PC-3 (cell line): ENCODE measurements at regions not wholly inside any gene's neighbourhood (a gene's known extent, or its start where the extent isn't known, plus 50 kb on each side); places are given as distances from the start of the nearest gene placed in this dataset.

ENCODE experiments used
- ATAC-seq: fragments of 200-7000 bp; cut with Tn5 transposase; 2 replicates; pipeline ENCODE4 v1.9.1; 2020; ENCODE audit warnings: mild to moderate bottlenecking, moderate library complexity
- BruUV-seq: library from RNA; stranded (reverse); fragments of 400-500 nt; replicated peaks from 2 replicates; lab custom pipeline; 2021; lab: Mats Ljungman, UMichigan
- CTCF ChIA-PET: fragments of 300-600 bp; sonication (Branson Sonifier 250); formaldehyde crosslinking; loops from one replicate; lab custom pipeline; 2022; ENCODE audit warnings: antibody characterized with exemption; lab: Charles Lee
- POLR2A ChIA-PET: fragments of 300-600 bp; sonication (Branson Sonifier 250); formaldehyde crosslinking; loops from one replicate; lab custom pipeline; 2022; ENCODE audit warnings: antibody characterized with exemption; ENCODE audit not compliant: unreplicated experiment; lab: Charles Lee
- DNase-seq: peaks from one replicate; pipeline ENCODE4 v3.0.0-alpha.2; 2015
- H2AFZ ChIP-seq: fragments of 300-600 bp; sonication (generic); 2 replicates; pipeline ENCODE4 v1.6.0; 2016; ENCODE audit warnings: antibody characterized with exemption, low read length
- H3F3A ChIP-seq: fragments of 300-600 bp; sonication (generic); one replicate; pipeline ENCODE4 v1.6.0; 2017; ENCODE audit warnings: antibody characterized with exemption, low read length, control low read depth, mild to moderate bottlenecking; ENCODE audit not compliant: unreplicated experiment
- H3K27ac ChIP-seq: fragments of 300-600 bp; sonication (generic); 2 replicates; pipeline ENCODE4 v1.5.1; 2016; ENCODE audit warnings: mild to moderate bottlenecking, low read length
- H3K27me3 ChIP-seq: fragments of 300-600 bp; sonication (generic); 2 replicates; pipeline ENCODE4 v1.6.1; 2016; ENCODE audit warnings: low read length, mixed read lengths
- H3K36me3 ChIP-seq: fragments of 300-600 bp; sonication (generic); 2 replicates; pipeline ENCODE4 v1.6.1; 2016; ENCODE audit warnings: low read depth, mixed run types, low read length, mixed read lengths
- H3K4me1 ChIP-seq: fragments of 300-600 bp; sonication (generic); 2 replicates; pipeline ENCODE4 v1.5.1; 2016; ENCODE audit warnings: low read length; ENCODE audit not compliant: insufficient read depth
- H3K4me2 ChIP-seq: fragments of 300-600 bp; sonication (generic); 2 replicates; pipeline ENCODE4 v1.6.0; 2016; ENCODE audit warnings: low read length
- H3K4me3 ChIP-seq: fragments of 300-600 bp; sonication (generic); 2 replicates; pipeline ENCODE4 v1.5.1; 2016; ENCODE audit warnings: mild to moderate bottlenecking, low read length, mixed read lengths
- H3K79me2 ChIP-seq: fragments of 300-600 bp; sonication (generic); 2 replicates; pipeline ENCODE4 v1.6.1; 2017; ENCODE audit warnings: low read length, mixed read lengths
- H3K9ac ChIP-seq: fragments of 300-600 bp; sonication (generic); 2 replicates; pipeline ENCODE4 v1.6.0; 2016; ENCODE audit warnings: mild to moderate bottlenecking, low read length
- H3K9me2 ChIP-seq: fragments of 300-600 bp; sonication (generic); replicated peaks from 2 replicates; pipeline ENCODE4 v1.6.1; 2016; ENCODE audit warnings: mixed run types, low read length, mixed read lengths
- H3K9me3 ChIP-seq: fragments of 300-600 bp; sonication (generic); 2 replicates; pipeline ENCODE4 v1.6.1; 2016; ENCODE audit warnings: low read length, mixed read lengths
- H4K20me1 ChIP-seq: fragments of 300-600 bp; sonication (generic); 2 replicates; pipeline ENCODE4 v1.6.1; 2016; ENCODE audit warnings: low read length, mixed read lengths
- CTCF ChIP-seq: fragments of 300-600 bp; sonication (generic); conservative IDR thresholded peaks from 2 replicates; pipeline ENCODE4 v1.5.1; 2017; ENCODE audit warnings: antibody characterized with exemption, low read depth, mild to moderate bottlenecking, low read length
- EZH2 ChIP-seq: fragments of 300-600 bp; sonication (generic); IDR thresholded peaks from one replicate; pipeline ENCODE4 v1.6.1; 2017; ENCODE audit warnings: antibody characterized with exemption, mild to moderate bottlenecking, low read length; ENCODE audit not compliant: unreplicated experiment
- EZH2phosphoT487 ChIP-seq: fragments of 300-600 bp; sonication (generic); IDR thresholded peaks from 2 replicates; pipeline ENCODE4 v1.6.1; 2018; ENCODE audit warnings: mild to moderate bottlenecking, antibody characterized with exemption, low read length, borderline replicate concordance
- intact Hi-C: fragments of 100-400 bp; cut with micrococcal nuclease; formaldehyde crosslinking; loops from 2 replicates; pipeline ENCODE4 v1.9.0; 2023

GRCh38 chr20:23249541-23249940 lies 101.0 kb upstream of the NXT1 start:
- Histone ChIP-seq H3K4me1 (no peaks in the 10 kb centered on the region), H4K20me1 (no peaks in the 10 kb centered on the region), H3K9me3 (no peaks in the 10 kb centered on the region), H3K4me2 (no peak overlapping the region), H3K27me3 (peaks cover 74% of the 10 kb centered on the region), H3K36me3 (no peaks in the 10 kb centered on the region), H3K9me2 (no peaks in the 10 kb centered on the region), H3F3A (no peaks in the 10 kb centered on the region), H3K27ac (no peak overlapping the region), H2AFZ (no peak overlapping the region), H3K4me3 (no peak overlapping the region), H3K9ac (no peak overlapping the region), H3K79me2 (no peaks in the 10 kb centered on the region)
- no peak for TF ChIP-seq CTCF
- no peak for TF ChIP-seq EZH2
- TF ChIP-seq EZH2phosphoT487 = no peak
- ChIA-PET POLR2A (no interaction called here), CTCF (no interaction called here)
- no TSS peak for BruUV-seq
- intact Hi-C loops = no loop called here
- no peak for ATAC-seq
- no peak for DNase-seq

GRCh38 chr20:23248461-23248882 lies 102.1 kb upstream of the NXT1 start:
- H3K4me3 ChIP-seq = no peak overlapping the region
- DNase-seq (no peak), ATAC-seq (no peak)
- H3K4me1 ChIP-seq = no peaks in the 10 kb centered on the region
- CTCF ChIA-PET = no interaction called here
- no peaks in the 10 kb centered on the region for H3F3A ChIP-seq
- H3K9ac ChIP-seq = no peak overlapping the region
- TF ChIP-seq EZH2phosphoT487 (no peak), CTCF (no peak), EZH2 (no peak)
- H3K9me3 ChIP-seq = no peaks in the 10 kb centered on the region
- H4K20me1 ChIP-seq = no peaks in the 10 kb centered on the region
- BruUV-seq = no TSS peak
- POLR2A ChIA-PET = no interaction called here
- H3K4me2 ChIP-seq = no peak overlapping the region
- no peaks in the 10 kb centered on the region for H3K79me2 ChIP-seq
- intact Hi-C loops = no loop called here
- H2AFZ ChIP-seq = no peak overlapping the region
- no peak overlapping the region for H3K27ac ChIP-seq
- no peaks in the 10 kb centered on the region for H3K36me3 ChIP-seq
- no peaks in the 10 kb centered on the region for H3K9me2 ChIP-seq
- peaks cover 63% of the 10 kb centered on the region for H3K27me3 ChIP-seq

GRCh38 chr20:23246717-23247664 lies 103.6 kb upstream of the NXT1 start:
- no peaks in the 10 kb centered on the region for H3K36me3 ChIP-seq
- H3K9me2 ChIP-seq = no peaks in the 10 kb centered on the region
- DNase-seq (no peak), ATAC-seq (no peak)
- no peaks in the 10 kb centered on the region for H3F3A ChIP-seq
- BruUV-seq = no TSS peak
- ChIA-PET CTCF (no interaction called here), POLR2A (no interaction called here)
- H4K20me1 ChIP-seq = no peaks in the 10 kb centered on the region
- H3K4me1 ChIP-seq = no peaks in the 10 kb centered on the region
- H3K4me2 ChIP-seq = no peak overlapping the region
- H3K79me2 ChIP-seq = no peaks in the 10 kb centered on the region
- no peak overlapping the region for H2AFZ ChIP-seq
- H3K27me3 ChIP-seq = peaks cover 49% of the 10 kb centered on the region
- no peak overlapping the region for H3K9ac ChIP-seq
- intact Hi-C loops = no loop called here
- no peak overlapping the region for H3K4me3 ChIP-seq
- H3K27ac ChIP-seq = no peak overlapping the region
- TF ChIP-seq EZH2 (no peak), EZH2phosphoT487 (no peak)
- no peaks in the 10 kb centered on the region for H3K9me3 ChIP-seq
